Superior temporal gyrus (tissue), 1 donor: ENCODE measurements at regions not wholly inside any gene's neighbourhood (a gene's known extent, or its start where the extent isn't known, plus 50 kb on each side); places are given as distances from the start of the nearest gene placed in this dataset.
"Not testable (repeated sequence)": the region's sequence is repeated elsewhere in the genome, so short reads cannot be mapped to it uniquely, and the experiment has no call there.

Experiments used
- DNase-seq: peaks from one replicate; pipeline ENCODE4 v3.0.0-alpha.2; 2016; ENCODE audit errors: extremely low spot score

DNA sequence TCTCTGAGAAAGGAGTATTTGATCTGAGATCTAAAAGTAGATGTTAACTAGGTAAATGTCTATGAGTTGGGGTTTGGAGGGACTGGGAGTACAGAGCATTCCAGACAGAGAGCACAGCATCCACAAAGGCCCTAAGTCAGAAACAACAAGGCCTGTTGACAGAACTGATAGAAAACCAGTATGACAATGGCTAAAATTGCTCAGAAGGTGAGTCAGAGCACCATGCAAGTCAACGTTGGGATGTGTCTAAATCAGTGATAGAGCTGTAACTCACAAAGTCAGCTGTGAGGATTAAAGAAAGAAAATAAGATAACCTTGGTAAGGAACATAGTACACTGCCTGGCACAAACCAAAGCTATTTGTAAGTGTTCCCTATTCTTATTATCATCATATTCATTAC lies 124.0 kb downstream of the CETN3 start:
- no peak for DNase-seq

DNA sequence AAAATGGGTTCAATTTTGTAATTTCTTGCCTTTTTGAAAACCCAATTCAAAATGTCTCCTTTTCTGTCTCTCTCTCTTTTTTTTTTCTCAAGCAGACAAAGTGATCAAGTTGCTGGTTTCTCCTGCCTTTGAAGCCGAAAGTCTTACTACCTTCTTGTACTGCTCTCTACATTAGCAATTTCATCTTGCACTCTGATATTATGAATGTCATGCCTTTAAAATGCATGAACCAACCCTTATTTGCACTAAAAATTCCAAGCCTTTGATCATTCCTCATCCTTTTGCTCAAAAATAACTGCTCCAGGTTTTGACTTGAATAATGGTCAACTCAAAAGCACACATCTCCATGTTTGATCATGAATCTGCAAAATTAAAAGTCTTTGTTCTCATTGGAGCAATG lies 125.2 kb downstream of the CETN3 start:
- DNase-seq, result no peak

DNA sequence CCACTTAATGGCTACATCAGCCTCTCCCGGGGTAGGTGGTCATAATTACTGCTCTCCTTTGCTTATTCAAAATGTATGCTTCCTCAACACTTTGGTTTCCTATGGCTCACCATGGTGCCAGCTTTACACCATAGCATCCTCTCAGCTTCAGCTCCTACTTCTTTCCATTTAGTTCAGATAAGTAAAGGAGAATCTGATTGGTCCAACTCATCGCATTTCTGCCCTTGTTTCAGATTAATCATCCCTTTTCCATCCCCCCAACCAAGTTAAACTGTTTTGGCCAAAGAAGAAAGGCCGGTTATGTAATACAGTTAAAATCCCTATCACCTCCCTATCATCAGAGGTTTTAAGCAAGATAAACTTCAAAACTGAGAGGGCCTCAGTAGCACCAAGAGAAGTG lies 130.5 kb downstream of the CETN3 start:
- DNase-seq, result no peak

DNA sequence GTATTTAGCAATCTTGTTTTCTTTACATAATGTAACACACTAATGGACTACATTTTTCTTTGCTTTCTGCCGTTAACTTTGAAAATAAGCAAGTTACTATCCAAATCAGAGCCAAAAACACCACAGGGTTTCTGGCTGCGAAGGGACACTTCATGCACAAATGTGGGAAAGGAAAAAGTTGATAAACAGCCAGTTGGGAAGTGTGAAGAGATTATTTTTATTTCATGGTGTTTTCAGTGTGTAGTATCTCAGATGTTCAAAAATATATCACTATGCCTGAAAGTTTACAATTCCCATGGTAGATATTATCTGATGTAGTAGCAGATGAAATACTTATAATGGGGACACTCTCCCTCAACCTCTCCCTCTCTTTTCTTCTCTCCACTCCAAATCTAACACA lies 135.3 kb downstream of the CETN3 start:
- DNase-seq, result peak; percentile 65

DNA sequence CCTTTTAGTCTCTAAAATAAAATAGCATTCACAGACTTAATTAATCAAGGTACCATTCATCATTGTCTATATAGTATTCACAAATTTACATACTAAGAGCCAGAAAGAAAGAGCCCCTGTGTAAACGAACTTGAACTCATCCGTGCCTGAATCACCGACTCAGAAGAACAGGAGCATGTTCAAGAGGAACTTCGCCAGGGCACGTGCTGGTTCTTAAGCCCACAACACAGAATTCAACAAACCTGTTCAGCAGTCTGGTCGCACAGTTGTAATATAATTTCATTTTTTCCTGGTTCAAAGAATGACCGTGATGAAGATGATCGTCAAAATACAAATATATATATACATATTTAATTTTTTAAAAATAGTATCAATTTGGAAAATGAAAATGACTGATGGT lies 141.9 kb downstream of the CETN3 start:
- no peak for DNase-seq

DNA sequence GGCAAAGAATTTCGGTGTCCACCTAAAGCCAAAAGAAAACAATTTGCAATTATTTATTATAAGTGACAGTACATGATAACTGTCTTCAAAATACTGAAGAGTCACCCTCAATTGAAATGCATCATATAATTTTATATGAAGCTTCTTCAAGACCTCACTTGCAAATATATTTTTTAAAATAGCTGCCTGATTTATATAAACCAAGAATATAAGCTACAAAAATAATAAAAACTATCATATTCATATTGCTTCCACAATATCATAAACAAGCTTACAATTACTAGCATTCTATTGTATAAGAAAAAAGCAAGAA lies 144.1 kb downstream of the CETN3 start:
- peak; percentile 32 for DNase-seq

DNA sequence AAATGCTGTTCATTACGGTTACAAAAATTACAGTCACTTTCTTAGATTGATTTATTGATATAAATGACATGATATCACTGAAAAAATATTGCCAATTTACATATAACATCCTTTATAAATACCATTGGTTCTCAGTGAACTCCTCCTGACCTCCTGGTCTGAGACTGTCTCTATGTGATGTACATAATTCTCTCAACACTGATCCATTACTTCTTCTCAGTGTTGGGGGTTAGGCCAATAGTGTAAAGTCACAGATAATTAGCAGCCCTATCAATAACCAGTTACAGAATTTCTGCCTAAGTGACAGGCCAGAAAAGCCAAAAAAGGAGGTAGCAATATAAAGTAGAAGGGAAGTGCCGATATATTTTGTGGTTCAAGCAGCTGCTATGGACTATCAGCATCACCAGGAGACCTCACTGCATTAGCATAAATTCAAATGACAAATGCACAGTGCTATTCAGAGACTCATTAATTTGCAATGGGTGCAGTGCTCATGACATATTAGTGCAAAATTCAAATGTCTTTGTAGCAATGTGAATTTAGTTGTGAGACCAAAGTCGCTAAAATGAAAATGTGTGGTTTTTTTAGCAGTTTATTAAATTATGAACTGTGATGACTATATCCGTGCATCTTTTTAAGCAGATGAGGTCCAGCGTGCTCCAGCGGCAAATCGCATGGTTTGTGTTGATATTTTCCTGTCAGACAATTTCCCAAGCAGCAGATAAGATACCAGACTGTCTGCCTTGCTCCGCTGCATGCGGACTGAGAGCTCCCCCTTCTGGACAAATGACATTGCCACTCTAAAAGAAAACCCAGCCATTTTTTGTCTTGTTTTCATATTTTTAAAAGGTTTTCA lies 144.6 kb downstream of the CETN3 start:
- peak; percentile 89 for DNase-seq

DNA sequence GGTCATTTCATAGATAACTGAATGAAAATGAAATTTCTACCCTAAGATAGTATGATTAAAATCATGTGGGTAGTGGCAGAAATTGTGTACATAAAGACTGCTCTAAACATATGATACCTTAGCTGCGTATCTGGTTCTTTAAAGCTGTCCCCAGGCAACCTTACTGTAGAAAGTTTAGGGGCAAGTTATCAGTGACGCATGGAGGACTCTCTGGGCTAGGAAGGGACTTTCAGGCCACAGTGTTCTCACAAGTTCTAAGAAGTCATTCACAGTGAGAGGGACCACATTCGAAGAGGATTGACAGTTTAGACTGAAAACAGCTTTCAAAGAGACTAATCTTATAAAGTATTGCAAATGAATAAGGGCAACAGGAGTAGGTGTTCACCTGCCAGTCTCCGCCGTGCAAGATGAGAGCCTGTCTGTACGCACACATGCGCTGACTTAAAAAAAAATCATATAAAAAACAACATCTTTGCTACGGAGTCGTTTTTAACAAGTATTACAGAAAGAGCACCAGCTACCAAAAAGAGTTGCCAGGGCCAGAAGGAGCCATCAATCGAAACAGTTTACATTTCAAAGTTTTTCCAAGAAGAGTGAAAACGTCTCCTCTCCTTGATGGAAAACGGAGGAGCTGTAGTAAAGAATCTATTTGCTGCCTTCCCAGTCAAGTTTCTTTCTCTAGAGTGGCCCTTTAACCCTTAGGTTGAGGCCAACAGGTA lies 146.3 kb downstream of the CETN3 start:
- no peak for DNase-seq

DNA sequence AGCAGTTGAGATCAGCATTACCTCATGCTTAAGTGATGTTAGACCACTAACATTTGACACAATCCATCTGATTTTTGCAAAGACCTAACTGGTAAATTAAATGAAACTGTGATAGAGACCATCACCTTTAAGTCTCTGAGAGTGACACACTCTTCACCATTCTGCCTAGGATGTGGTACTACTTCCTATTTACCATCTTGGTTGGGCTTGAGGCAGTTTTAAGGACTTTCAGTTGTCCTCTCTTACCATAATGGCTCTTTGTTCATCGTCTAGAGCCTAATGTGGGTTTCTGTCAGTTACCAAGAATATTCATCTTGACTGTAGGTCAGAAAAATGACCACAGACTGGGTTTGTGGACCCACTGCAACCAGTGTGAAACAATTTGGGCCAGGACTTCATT lies 158.1 kb downstream of the CETN3 start:
- DNase-seq, result no peak

DNA sequence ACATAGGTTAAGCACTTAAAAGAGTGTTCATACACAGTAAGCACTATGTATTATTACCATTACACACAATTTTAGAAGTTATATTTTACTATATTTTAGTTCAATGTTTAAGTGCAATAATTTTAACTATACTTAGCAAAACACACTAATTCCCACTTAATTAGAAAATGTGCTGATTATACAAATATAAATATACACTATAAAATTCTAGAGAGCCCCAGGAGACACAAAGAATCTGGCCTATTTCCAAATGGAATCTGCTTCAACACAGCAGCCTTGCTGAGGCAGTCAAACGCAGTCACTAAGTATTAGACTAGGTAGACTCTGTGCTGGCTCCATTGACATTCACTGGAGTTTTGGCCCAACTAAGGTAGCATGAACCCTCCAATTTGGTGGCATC lies 160.9 kb downstream of the CETN3 start:
- no peak for DNase-seq

DNA sequence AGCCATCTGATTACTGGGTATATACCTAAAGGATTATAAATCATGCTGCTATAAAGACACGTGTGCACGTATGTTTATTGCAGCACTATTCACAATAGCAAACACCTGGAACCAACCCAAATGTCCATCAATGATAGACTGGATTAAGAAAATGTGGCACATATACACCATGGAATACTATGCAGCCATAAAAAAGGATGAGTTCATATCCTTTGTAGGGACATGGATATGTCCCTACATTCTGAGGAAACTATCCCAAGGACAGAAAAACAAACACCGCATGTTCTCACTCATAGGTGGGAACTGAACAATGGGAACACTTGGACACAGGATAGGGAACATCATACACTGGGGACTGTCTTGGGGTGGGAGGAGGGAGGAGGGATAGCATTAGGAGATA lies 165.7 kb downstream of the CETN3 start:
- DNase-seq, result not testable (repeated sequence)

DNA sequence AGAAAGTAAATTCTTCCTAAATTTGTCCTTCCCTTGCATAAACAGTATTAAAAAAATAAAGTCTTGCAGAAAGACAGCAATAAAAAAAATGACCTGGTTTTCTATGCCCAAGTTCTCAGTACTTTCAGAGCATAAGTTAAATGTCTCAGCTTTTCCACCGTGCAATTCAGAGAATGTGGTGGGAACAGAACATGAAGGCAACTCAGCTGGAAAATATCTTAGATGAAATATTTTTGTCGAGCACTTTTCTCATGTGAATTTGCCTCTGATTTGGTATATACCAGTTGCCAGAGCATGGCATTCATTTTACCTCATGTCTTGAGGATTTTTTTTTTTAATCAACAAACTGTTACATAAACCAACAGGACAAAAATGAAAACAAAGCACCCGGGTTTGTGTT lies 176.1 kb downstream of the CETN3 start:
- no peak for DNase-seq

DNA sequence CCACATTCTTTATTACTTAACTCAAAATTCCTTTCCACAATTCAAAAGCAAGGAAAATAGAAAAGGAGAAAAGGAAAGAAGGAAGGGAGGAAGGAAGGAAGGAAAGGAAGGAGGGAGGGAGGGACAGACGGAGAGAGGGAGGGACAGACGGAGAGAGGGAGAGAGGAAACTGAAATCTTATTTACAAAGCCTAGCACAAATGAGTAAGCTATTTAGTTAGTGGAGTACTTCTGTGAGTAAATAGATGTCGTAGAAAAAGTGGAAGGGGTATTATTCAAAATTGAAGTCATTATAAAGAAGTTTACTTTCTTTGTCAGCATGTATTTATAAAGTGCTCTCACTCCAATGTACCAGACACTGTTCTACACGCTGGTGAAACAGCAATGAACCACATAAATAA lies 177.9 kb downstream of the CETN3 start:
- no peak for DNase-seq

DNA sequence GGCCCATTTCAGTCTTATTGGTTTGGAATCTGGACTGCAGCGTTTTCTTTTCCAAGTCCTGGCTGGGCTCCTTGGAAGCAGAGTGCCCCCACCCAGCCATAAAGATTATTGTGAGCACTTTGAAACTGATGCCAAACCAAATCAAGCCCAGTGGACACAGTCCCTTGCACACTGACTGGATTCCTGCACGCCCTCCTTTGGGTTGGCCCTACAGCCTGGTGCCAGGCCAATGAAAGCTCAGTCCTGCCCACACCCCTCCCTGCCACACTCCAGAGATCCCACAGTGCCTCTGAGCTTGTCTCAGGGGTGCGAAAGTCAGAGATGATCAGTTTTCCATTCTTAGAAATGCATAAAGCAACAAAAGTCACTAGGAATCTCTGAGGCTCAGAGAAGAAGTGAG lies 181.9 kb downstream of the CETN3 start:
- DNase-seq, result no peak

DNA sequence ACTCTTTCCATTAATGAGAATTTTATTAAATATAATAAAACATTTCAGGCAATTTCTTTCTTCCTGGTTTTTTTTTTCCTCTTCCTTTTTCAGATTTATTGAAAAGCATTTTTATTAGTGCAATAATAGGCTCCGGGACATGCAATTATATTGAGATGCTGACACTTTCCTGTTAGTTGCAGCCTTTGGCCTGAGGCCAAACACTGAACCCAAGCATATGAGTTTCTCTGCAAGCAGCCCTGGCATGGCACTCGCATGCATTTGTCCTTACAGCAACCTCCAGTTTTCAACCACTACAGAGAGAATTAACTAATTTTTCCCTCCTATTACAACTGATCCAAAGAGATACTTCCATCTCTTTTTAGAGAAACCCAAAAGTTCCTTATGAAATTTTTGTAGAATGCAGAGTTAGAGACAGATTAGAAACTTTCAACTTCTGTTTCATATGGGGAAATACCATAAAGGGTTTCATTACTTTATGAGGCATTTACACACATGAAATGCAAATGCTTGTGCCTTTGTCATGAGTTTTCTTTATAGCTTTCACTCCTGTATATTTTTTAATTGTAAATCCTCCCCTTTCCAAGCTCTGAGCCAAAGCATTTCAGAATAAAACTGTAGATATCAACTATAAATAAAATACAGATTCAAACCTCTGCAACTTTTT lies 183.0 kb downstream of the CETN3 start:
- DNase-seq, result no peak

DNA sequence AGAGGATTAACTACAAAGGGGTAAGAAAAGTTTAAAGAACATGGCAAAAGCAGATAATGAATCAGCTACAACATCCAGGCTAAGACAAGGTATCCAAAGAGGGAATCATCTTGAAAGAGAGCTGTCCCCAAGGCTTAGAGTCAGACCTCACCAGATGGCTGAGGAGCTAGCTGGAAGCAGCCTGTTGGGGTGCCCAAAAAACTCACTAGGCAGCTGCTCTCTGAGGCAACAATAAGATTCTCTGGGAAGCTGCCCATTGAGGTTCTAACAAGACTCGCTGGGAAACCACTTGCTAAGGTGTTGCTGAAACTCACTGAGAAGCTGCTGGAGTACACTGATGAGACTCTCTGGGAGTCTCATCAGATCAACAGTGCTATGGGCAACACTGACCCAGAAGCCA lies 185.2 kb downstream of the CETN3 start:
- no peak for DNase-seq

DNA sequence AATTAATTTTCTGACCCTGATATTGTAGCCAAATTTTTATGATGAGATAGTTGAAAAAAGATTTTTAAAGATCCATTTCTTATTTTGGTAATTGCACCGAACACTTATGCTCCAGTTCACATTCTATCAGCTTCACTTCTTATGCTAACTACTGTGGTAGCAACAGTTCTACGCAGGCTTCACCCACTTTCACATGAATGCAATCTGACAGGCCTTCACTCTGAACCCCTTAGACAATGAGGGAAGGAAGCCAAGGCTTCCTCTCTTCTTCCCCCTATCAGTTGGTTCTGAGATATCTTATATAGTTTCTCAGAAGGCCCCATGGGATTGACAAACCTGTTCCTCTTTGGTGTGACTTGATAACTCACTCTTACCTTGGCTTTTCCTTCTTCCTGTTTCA lies 185.8 kb downstream of the CETN3 start:
- DNase-seq, result no peak

DNA sequence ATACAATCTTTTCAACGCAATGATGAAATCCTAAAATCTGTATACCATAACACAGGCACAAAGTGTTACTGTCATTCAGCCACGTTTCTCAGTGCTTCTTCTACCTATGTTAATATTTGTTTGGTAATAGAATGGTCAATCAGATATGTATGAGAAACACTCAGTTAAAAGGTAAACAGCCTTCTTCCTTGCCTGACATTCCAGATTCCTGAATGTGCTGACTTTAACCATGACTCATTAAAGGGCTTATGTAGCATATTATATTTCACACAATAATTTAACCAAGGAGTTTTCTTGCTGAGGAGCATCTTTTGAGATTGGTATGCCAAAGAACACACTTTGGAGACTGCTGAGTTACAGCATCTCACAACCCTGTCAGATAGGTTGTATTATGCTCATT lies 187.6 kb downstream of the CETN3 start:
- no peak for DNase-seq

DNA sequence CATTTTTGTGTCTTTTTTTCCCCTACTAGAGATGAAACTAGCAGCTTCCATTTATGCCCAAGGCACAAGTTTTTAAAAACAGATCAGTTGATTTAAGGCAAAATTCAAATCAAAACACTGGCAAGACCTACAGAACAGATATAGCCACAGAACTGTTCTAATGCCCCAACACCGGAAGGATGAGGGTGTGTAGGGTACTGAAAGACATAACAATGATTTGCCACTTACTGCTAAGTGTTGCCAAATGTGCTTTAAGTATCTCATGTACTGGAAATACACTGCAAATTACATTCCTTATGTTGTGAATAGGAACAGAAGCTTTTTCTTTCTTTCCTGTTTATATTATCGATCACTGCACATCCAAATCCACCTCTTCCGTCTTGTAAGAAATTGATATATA lies 189.0 kb downstream of the CETN3 start:
- DNase-seq, result no peak

DNA sequence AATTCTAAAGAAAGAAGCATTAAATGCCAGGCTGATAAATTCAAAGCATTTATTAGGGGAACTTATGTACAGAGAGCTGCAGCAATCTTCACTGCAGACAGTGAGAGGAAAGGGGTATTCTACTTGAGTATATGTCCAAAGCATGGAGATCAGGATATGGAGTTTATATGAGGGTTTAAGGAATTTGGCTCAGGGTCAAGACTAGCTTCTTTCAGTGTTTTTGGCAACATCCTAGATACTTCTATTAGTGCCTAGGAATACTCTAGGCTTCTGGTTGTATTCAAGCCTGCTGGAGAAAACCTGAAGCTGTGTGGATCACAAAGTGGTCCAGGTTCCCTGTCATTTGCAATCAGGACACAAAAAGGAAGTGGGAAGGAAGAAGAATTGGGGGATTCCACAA lies 194.6 kb downstream of the CETN3 start:
- no peak for DNase-seq

DNA sequence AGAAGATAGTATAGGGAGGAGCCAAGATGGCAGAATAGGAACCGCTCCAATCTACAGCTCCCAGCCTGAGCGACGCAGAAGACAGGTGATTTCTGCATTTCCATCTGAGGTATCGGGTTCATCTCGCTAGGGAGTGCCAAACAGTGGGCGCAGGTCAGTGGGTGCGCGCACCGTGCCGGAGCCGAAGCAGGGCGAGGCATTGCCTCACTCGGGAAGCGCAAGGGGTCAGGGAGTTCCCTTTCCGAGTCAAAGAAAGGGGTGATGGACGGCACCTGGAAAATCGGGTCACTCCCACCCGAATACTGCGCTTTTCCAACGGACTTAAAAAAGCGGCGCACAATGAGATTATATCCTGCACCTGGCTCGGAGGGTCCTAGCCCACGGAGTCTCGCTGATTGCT lies 201.2 kb downstream of the CETN3 start:
- not testable (repeated sequence) for DNase-seq

DNA sequence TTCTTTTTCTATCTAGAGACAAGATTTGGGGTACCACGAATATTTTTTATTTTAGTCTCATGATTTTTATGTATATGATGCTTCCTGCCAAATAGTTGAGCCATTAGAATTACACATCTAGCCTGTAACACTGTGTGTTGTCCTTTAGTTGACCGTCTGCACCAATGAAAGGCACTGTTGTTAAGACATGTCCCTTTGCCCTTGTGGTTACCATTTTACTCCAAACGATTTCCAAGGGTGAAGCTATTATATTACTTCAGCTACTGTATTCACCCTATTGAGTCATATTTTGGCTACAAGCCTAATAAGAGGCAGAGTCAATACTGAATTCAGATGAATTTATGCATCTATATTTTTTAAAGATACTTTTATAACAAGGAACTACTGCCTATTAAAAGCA lies 207.6 kb downstream of the CETN3 start:
- no peak for DNase-seq

DNA sequence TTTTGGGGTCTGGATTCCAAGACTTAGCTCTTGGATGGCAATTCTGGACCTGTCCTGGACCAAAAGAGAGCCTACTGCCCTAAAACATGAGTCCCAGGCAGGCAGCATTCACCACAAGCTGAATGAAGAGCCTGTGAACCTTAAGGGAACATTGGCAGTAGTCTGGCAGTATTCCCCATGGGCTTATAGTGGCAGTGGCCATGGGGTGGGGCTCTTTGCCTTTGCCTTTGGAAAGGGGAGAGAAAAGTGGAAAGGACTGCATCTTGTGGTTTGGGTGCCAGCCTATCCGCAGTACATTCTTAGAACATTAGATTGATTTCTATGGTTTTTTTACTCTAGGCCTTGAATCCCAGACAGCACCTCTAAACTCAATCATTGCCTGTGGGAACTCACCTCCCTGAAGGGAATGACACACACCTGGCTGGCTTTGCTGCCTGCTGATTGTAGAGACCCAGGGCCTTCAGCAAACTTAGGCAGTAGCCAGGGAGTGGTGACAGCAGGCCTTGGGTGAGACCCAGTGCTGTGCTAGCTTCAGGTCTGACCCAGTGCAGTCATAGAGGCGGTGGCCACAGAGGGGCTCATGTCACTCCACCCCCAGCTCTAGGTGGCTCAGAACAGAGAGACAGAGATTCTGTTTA lies 216.3 kb downstream of the CETN3 start:
- DNase-seq, result no peak
